GM23338 (cell line): ENCODE measurements at regions not wholly inside any gene's neighbourhood (a gene's known extent, or its start where the extent isn't known, plus 50 kb on each side); places are given as distances from the start of the nearest gene placed in this dataset.

Experiments
- ATAC-seq: fragments of 200-7000 bp; cut with Tn5 transposase; 3 replicates; pipeline ENCODE4 v1.9.1; 2020
- DNase-seq: peaks from one replicate; pipeline ENCODE4 v3.0.0-alpha.2; 2015; ENCODE audit warnings: low spot score
- H2AFZ ChIP-seq: fragments of 200-600 bp; sonication (generic); 2 replicates; pipeline ENCODE4 v1.8.0; 2016; ENCODE audit warnings: antibody characterized with exemption, mild to moderate bottlenecking, moderate library complexity
- H3F3A ChIP-seq: fragments of 200-600 bp; sonication (generic); replicated peaks from 2 replicates; pipeline ENCODE4 v1.8.0; 2017; ENCODE audit warnings: antibody characterized with exemption, mixed run types, low read depth
- H3K27ac ChIP-seq: fragments of 200-600 bp; sonication (generic); 2 replicates; pipeline ENCODE4 v1.6.1; 2016; ENCODE audit warnings: low read depth
- H3K27me3 ChIP-seq: fragments of 200-600 bp; sonication (generic); 2 replicates; pipeline ENCODE4 v1.8.0; 2016; ENCODE audit warnings: mild to moderate bottlenecking, mixed run types, moderate library complexity; ENCODE audit not compliant: insufficient read depth
- H3K36me3 ChIP-seq: fragments of 200-600 bp; sonication (generic); 2 replicates; pipeline ENCODE4 v1.8.0; 2016; ENCODE audit warnings: mild to moderate bottlenecking; ENCODE audit not compliant: insufficient read depth
- H3K4me1 ChIP-seq: fragments of 200-600 bp; sonication (generic); 2 replicates; pipeline ENCODE4 v1.8.0; 2016; ENCODE audit warnings: mild to moderate bottlenecking, moderate library complexity; ENCODE audit not compliant: insufficient read depth
- H3K4me2 ChIP-seq: fragments of 200-600 bp; sonication (generic); 2 replicates; pipeline ENCODE4 v1.7.1; 2017; ENCODE audit warnings: mixed run types
- H3K4me3 ChIP-seq: fragments of 200-600 bp; sonication (generic); 2 replicates; pipeline ENCODE4 v1.6.1; 2016; ENCODE audit warnings: mixed run types
- H3K79me2 ChIP-seq: fragments of 200-600 bp; sonication (generic); replicated peaks from 2 replicates; pipeline ENCODE4 v1.8.0; 2017; ENCODE audit warnings: mild to moderate bottlenecking; ENCODE audit not compliant: insufficient read depth
- H3K9me2 ChIP-seq: fragments of 200-600 bp; sonication (generic); 2 replicates; pipeline ENCODE4 v1.8.0; 2017; ENCODE audit not compliant: insufficient read depth
- H4K20me1 ChIP-seq: fragments of 200-600 bp; sonication (generic); replicated peaks from 2 replicates; pipeline ENCODE4 v1.8.0; 2017; ENCODE audit warnings: mild to moderate bottlenecking; ENCODE audit not compliant: insufficient read depth
- H3K27ac Mint-ChIP-seq: 2 replicates; pipeline ENCODE4 v1.8.0; 2020; ENCODE audit warnings: inconsistent platforms, mild to moderate bottlenecking, moderate library complexity, mixed read lengths
- H3K27me3 Mint-ChIP-seq: 3 replicates; pipeline ENCODE4 v1.8.0; 2022; ENCODE audit warnings: low read depth, mild to moderate bottlenecking, moderate library complexity, mixed read lengths, inconsistent platforms; ENCODE audit not compliant: insufficient read depth, poor library complexity
- H3K36me3 Mint-ChIP-seq: 3 replicates; pipeline ENCODE4 v1.8.0; 2021; ENCODE audit warnings: low read depth, mild to moderate bottlenecking, inconsistent platforms, moderate library complexity, mixed read lengths
- H3K4me1 Mint-ChIP-seq: 3 replicates; pipeline ENCODE4 v1.8.0; 2020; ENCODE audit warnings: mild to moderate bottlenecking, inconsistent platforms, mixed read lengths
- H3K4me3 Mint-ChIP-seq: 3 replicates; pipeline ENCODE4 v1.8.0; 2021; ENCODE audit warnings: moderate library complexity, mild to moderate bottlenecking, inconsistent platforms, mixed read lengths
- H3K9me3 Mint-ChIP-seq: 3 replicates; pipeline ENCODE4 v1.8.0; 2020; ENCODE audit warnings: moderate library complexity, mild to moderate bottlenecking, inconsistent platforms, mixed read lengths
- ETS1 ChIP-seq: IDR thresholded peaks from 2 replicates; pipeline ENCODE4 v1.6.1; 2016; ENCODE audit warnings: antibody characterized with exemption
- EZH2 ChIP-seq: fragments of 200-600 bp; sonication (generic); IDR thresholded peaks from one replicate; pipeline ENCODE4 v1.8.0; 2017; ENCODE audit warnings: antibody characterized with exemption, mild to moderate bottlenecking, low read depth; ENCODE audit not compliant: unreplicated experiment
- JUNB ChIP-seq: IDR thresholded peaks from one replicate; pipeline ENCODE4 v1.6.1; 2016; ENCODE audit warnings: antibody characterized with exemption; ENCODE audit not compliant: unreplicated experiment
- NANOG ChIP-seq: IDR thresholded peaks from 2 replicates; pipeline ENCODE4 v1.6.1; 2016; ENCODE audit warnings: antibody characterized with exemption, borderline replicate concordance
- POLR2AphosphoS5 ChIP-seq: IDR thresholded peaks from 2 replicates; pipeline ENCODE4 v1.6.1; 2016; ENCODE audit warnings: antibody characterized with exemption, low read depth
- REST ChIP-seq: IDR thresholded peaks from one replicate; pipeline ENCODE4 v1.6.1; 2018; ENCODE audit warnings: antibody characterized with exemption; ENCODE audit not compliant: unreplicated experiment
- STAT1 ChIP-seq: IDR thresholded peaks from one replicate; pipeline ENCODE4 v1.6.1; 2016; ENCODE audit warnings: antibody characterized with exemption; ENCODE audit not compliant: unreplicated experiment
- ZNF331 ChIP-seq: fragments of 250-450 bp; sonication (Bioruptor Pico); IDR thresholded peaks from 2 replicates; pipeline ENCODE4 v1.5.0; 2020; ENCODE audit warnings: low read depth, mild to moderate bottlenecking, moderate library complexity

DNA sequence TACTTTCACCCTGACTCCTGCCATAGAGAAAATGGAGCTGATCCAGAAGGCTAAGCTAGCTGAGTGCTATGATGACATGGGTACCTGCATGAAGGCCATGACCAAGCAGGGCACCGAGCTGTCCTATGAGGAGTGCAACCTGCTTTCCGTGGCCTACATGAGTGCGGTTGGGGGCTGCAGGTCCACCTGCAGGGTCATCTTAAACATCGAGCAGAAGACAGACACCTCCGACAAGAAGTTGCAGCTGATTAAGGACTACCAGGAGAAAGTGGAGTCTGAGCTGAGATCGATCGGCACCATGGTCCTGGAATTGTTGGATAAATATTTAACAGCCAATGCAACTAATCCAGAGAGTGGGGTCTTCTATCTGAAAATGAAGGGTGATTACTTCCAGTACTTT is 438.0 kb downstream of the TMA16 start:
- Histone ChIP-seq H3K4me3 (no peak overlapping the region), H3K4me2 (no peak overlapping the region), H3K4me1 (no peaks in the 10 kb centered on the region; the same call in 1 of the 2 replicates), H3K27ac (no peak overlapping the region), H3K36me3 (no peaks in the 10 kb centered on the region), H3K9me2 (peaks cover 8% of the 10 kb centered on the region; the same call in 1 of the 2 replicates), H3K27me3 (no peaks in the 10 kb centered on the region), H4K20me1 (no peaks in the 10 kb centered on the region), H3F3A (no peaks in the 10 kb centered on the region), H2AFZ (no peak overlapping the region), H3K79me2 (no peaks in the 10 kb centered on the region)
- Mint-ChIP-seq H3K36me3 (no peaks in the 10 kb centered on the region), H3K27ac (no peak overlapping the region), H3K9me3 (no peaks in the 10 kb centered on the region), H3K4me1 (peaks cover 10% of the 10 kb centered on the region), H3K27me3 (no peaks in the 10 kb centered on the region), H3K4me3 (no peak overlapping the region)
- no peak for DNase-seq
- TF ChIP-seq EZH2 (no peak), REST (no peak), STAT1 (no peak), JUNB (no peak), NANOG (no peak), ZNF331 (CRISPR knock-in tag) (no peak)
- ATAC-seq: no peak

DNA sequence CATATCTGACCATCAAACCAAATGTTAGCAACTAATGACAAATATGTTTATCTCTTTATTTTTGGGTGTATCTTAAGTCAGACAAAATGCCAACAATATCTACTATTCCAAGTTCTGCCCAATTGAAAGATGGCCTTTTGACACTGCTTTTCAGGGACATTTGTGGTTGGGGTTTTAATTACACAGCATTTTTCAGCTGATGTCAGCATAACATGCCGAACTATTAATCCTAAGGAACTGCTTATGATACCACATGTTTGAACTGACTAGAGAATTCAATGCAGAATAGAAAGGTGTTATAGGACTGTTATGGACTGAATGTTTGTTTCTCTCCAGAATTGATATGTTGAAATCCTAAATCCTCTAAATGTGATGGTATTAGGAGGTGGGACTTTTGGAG is 445.1 kb downstream of the TMA16 start:
- H3F3A ChIP-seq: no peaks in the 10 kb centered on the region
- TF ChIP-seq ZNF331 (CRISPR knock-in tag) (no peak), POLR2AphosphoS5 (no peak), ETS1 (no peak), STAT1 (no peak), NANOG (no peak)
- no peak overlapping the region for H3K4me3 Mint-ChIP-seq
- no peak overlapping the region for H3K27ac ChIP-seq
- no peaks in the 10 kb centered on the region for H3K9me3 Mint-ChIP-seq
- H3K4me1 Mint-ChIP-seq: peaks cover 14% of the 10 kb centered on the region
- H3K4me2 ChIP-seq: no peak overlapping the region
- H3K36me3 Mint-ChIP-seq: no peaks in the 10 kb centered on the region
- no peaks in the 10 kb centered on the region for H3K27me3 ChIP-seq
- H3K27me3 Mint-ChIP-seq: no peaks in the 10 kb centered on the region
- H3K36me3 ChIP-seq: no peaks in the 10 kb centered on the region
- H3K79me2 ChIP-seq: no peaks in the 10 kb centered on the region
- no peaks in the 10 kb centered on the region for H4K20me1 ChIP-seq
- H3K4me1 ChIP-seq: no peaks in the 10 kb centered on the region; the same call in 1 of the 2 replicates
- no peak overlapping the region for H3K27ac Mint-ChIP-seq
- ATAC-seq (no peak), DNase-seq (no peak)
- H2AFZ ChIP-seq: no peak overlapping the region
- H3K4me3 ChIP-seq: no peak overlapping the region
- H3K9me2 ChIP-seq: peaks cover 4% of the 10 kb centered on the region; the same call in 1 of the 2 replicates
